Epithelial cell of esophagus (primary cell): ENCODE measurements at regions not wholly inside any gene's neighbourhood (a gene's known extent, or its start where the extent isn't known, plus 50 kb on each side); places are given as distances from the start of the nearest gene placed in this dataset.

Experiments used
- DNase-seq: peaks from one replicate; pipeline ENCODE4 v3.0.0; 2010; ENCODE audit warnings: low read depth
- H3K4me3 ChIP-seq: 2 replicates; pipeline ENCODE4 v1.5.1; 2011; ENCODE audit warnings: mild to moderate bottlenecking, low read length, control low read depth
- TF ChIP-seq, protein P1 (sequence below): IDR thresholded peaks from 2 replicates; pipeline ENCODE4 v1.5.1; 2011; ENCODE audit warnings: low read depth, mild to moderate bottlenecking, low read length, control low read depth, inconsistent platforms; ENCODE audit not compliant: insufficient read depth; ENCODE audit errors: missing control alignments

- TF ChIP-seq, protein P1, sequence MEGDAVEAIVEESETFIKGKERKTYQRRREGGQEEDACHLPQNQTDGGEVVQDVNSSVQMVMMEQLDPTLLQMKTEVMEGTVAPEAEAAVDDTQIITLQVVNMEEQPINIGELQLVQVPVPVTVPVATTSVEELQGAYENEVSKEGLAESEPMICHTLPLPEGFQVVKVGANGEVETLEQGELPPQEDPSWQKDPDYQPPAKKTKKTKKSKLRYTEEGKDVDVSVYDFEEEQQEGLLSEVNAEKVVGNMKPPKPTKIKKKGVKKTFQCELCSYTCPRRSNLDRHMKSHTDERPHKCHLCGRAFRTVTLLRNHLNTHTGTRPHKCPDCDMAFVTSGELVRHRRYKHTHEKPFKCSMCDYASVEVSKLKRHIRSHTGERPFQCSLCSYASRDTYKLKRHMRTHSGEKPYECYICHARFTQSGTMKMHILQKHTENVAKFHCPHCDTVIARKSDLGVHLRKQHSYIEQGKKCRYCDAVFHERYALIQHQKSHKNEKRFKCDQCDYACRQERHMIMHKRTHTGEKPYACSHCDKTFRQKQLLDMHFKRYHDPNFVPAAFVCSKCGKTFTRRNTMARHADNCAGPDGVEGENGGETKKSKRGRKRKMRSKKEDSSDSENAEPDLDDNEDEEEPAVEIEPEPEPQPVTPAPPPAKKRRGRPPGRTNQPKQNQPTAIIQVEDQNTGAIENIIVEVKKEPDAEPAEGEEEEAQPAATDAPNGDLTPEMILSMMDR: no peak
- no peak overlapping the region for H3K4me3 ChIP-seq
- DNase-seq: no peak
These were observed 325.2 kb upstream of the RPS23 start for GRCh38 chr5:82603033-82603987.

DNA sequence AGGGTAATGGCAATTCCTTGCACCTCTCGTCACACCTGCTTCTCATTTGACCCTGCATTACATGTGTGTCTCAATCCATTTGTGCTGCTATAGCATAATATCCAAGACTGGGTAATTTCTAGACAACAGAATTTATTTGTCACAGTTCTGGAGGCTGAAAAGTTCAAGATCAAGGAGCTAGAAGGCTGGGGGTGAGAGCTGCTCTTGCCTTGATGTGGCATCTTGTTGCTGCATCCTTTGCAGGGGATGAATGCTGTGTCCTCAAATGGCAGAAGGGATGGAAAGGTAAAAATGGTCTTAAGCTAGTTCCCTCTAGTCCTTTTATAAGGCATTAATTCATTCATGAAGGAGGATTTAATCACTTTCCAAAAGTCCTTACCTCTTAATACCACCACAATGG is 323.7 kb upstream of the RPS23 start:
- TF ChIP-seq, protein P1: no peak
- no peak overlapping the region for H3K4me3 ChIP-seq
- no peak for DNase-seq

- DNase-seq: no peak
- H3K4me3 ChIP-seq: no peak overlapping the region
- TF ChIP-seq, protein P1: no peak
These were observed 322.9 kb upstream of the RPS23 start for GRCh38 chr5:82601077-82601476.

- TF ChIP-seq, protein P1: no peak
- H3K4me3 ChIP-seq: no peak overlapping the region
- no peak for DNase-seq
These were observed 321.5 kb upstream of the RPS23 start for GRCh38 chr5:82599692-82600091.

GRCh38 chr5:82599030-82599429 is 320.9 kb upstream of the RPS23 start:
- no peak overlapping the region for H3K4me3 ChIP-seq
- TF ChIP-seq, protein P1: no peak
- peak; percentile 43 for DNase-seq

DNA sequence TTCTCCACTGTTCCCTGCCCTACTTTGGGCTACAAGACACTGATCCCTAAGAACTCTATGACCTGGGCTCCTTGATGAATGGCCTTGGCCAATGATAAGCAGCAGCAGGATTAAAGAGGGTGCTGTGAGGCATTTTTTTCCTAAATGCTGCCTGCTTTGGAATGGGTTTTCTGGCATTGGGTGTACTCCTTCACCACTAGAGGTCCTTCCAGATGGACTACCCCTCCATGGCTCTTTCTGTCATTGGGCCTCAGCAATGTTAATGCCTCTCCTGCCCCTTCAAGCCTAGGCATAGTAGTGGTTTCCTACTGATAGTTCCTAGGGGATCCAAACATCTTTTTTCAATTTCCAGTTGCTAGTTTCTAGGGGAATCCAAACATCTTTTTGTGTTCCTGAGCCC is 319.3 kb upstream of the RPS23 start:
- peak; percentile 4 for DNase-seq

More for the DNA sequence above, 319.3 kb upstream of the RPS23 start:
- TF ChIP-seq, protein P1: no peak
- no peak overlapping the region for H3K4me3 ChIP-seq
